HepG2 (cell line): ENCODE measurements at regions not wholly inside any gene's neighbourhood (a gene's known extent, or its start where the extent isn't known, plus 50 kb on each side); places are given as distances from the start of the nearest gene placed in this dataset.

Experiments used
- ATAC-seq: fragments of 200-7000 bp; cut with Tn5 transposase; 3 replicates; pipeline ENCODE4 v1.9.1; 2020; ENCODE audit warnings: mild to moderate bottlenecking, moderate library complexity
- BruUV-seq: library from RNA; stranded (reverse); fragments of 400-500 nt; replicated peaks from 2 replicates; lab custom pipeline; 2021; lab: Mats Ljungman, UMichigan
- CTCF ChIA-PET: fragments of 300-600 bp; formaldehyde crosslinking; extraction: SDS; loops from one replicate; lab custom pipeline; 2021; ENCODE audit warnings: low total read pairs, inconsistent platforms, low intra/inter-chr PET ratio; lab: Yijun Ruan, JAX
- POLR2A ChIA-PET: fragments of 350-600 bp; sonication (Branson Sonifier 250); formaldehyde crosslinking; loops from one replicate; lab custom pipeline; 2020; ENCODE audit warnings: antibody characterized with exemption, inconsistent platforms; lab: Yijun Ruan, JAX
- DNase-seq: peaks from one replicate; pipeline ENCODE4 v3.0.0-alpha.2; 2015; ENCODE audit warnings: low spot score
- FAIRE-seq: peaks from 3 replicates; lab custom pipeline; 2011; peaks lifted over from hg19 to GRCh38; lab: Jason Lieb, UNC
- H2AFZ ChIP-seq: one replicate; pipeline ENCODE4 v1.6.1; 2011; ENCODE audit warnings: low read length, inconsistent platforms
- H3K27ac ChIP-seq: fragments of 300-600 bp; 3 replicates; pipeline ENCODE4 v1.8.0; 2011; ENCODE audit warnings: mixed run types, mild to moderate bottlenecking, mixed read lengths, low read length, inconsistent platforms; ENCODE audit not compliant: insufficient read depth; ENCODE audit errors: extremely low read length
- H3K27me3 ChIP-seq, 2 experiments: fragments of 200-600 bp in 1 of 2; 2 replicates in 1 of 2; 3 replicates in 1 of 2; pipeline versions ENCODE4 v1.6.0 to v1.8.0; 2011; ENCODE audit warnings: low read length in 2 of 2, mild to moderate bottlenecking in 2 of 2, moderate library complexity in 2 of 2, inconsistent platforms in 1 of 2; ENCODE audit not compliant: insufficient read depth in 2 of 2, control insufficient read depth in 1 of 2
- H3K36me3 ChIP-seq, 2 experiments: fragments of 200-600 bp in 1 of 2; replicated peaks in 1 of 2; 2 replicates in 1 of 2; 3 replicates in 1 of 2; pipeline versions ENCODE4 v1.5.1 to v1.8.0; 2011; ENCODE audit warnings: low read length in 2 of 2, inconsistent platforms in 1 of 2; ENCODE audit not compliant: insufficient read depth in 2 of 2, control insufficient read depth in 1 of 2
- H3K4me1 ChIP-seq: 2 replicates; pipeline ENCODE4 v1.5.1; 2012; ENCODE audit warnings: low read length, inconsistent platforms; ENCODE audit not compliant: insufficient read depth
- H3K4me2 ChIP-seq: 2 replicates; pipeline ENCODE4 v1.6.0; 2011; ENCODE audit warnings: low read depth, low read length, inconsistent platforms
- H3K4me3 ChIP-seq, 3 experiments: fragments of 200-600 bp in 1 of 3; sonication (generic), shearing (Covaris generic) in 1 of 3; replicated peaks in 1 of 3; 2 replicates each; pipeline ENCODE4 v1.5.1; 2011 to 2016; ENCODE audit warnings: low read length in 3 of 3, inconsistent platforms in 2 of 3, low read depth in 2 of 3, mild to moderate bottlenecking in 2 of 3, control low read depth in 1 of 3, mixed read lengths in 1 of 3; ENCODE audit not compliant: insufficient read depth in 1 of 3
- H3K79me2 ChIP-seq: one replicate; pipeline ENCODE4 v1.6.1; 2011; ENCODE audit warnings: low read length, inconsistent platforms; ENCODE audit not compliant: insufficient read depth
- H3K9ac ChIP-seq: 2 replicates; pipeline ENCODE4 v1.6.0; 2011; ENCODE audit warnings: mild to moderate bottlenecking, low read depth, low read length, inconsistent platforms; ENCODE audit not compliant: insufficient read depth
- H3K9me3 ChIP-seq: 2 replicates; pipeline ENCODE4 v1.5.1; 2012; ENCODE audit warnings: mild to moderate bottlenecking, low read length
- H4K20me1 ChIP-seq: 2 replicates; pipeline ENCODE4 v1.6.0; 2011; ENCODE audit warnings: inconsistent platforms, mild to moderate bottlenecking, low read length, moderate library complexity; ENCODE audit not compliant: insufficient read depth
- DMTF1 ChIP-seq: sonication (generic); formaldehyde crosslinking; IDR thresholded peaks from 2 replicates; pipeline ENCODE4 v1.4.0; 2020; ENCODE audit warnings: mild to moderate bottlenecking, missing genetic modification reagents
- HNF4G ChIP-seq, 2 experiments: sonication (generic) in 1 of 2; formaldehyde crosslinking in 1 of 2; IDR thresholded peaks; 2 replicates each; pipeline versions ENCODE4 v1.4.0 to v1.6.1; 2011 to 2020; ENCODE audit warnings: borderline replicate concordance in 2 of 2, low read depth in 2 of 2, mild to moderate bottlenecking in 2 of 2, low read length in 1 of 2, missing genetic modification reagents in 1 of 2, moderate library complexity in 1 of 2
- HNRNPLL ChIP-seq: fragments of 200-400 bp; formaldehyde crosslinking; IDR thresholded peaks from 2 replicates; pipeline ENCODE4 v1.6.1; 2017; ENCODE audit warnings: mild to moderate bottlenecking, low read depth, low read length; ENCODE audit not compliant: poor library complexity, severe bottlenecking
- POLR2AphosphoS2 ChIP-seq: IDR thresholded peaks from 2 replicates; pipeline ENCODE4 v1.6.1; 2011; ENCODE audit warnings: low read depth, low read length, improper control_type of control experiment
- SMARCE1 ChIP-seq: fragments of 450-650 bp; IDR thresholded peaks from 2 replicates; pipeline ENCODE4 v1.6.1; 2017; ENCODE audit warnings: borderline replicate concordance
- SMC3 ChIP-seq: IDR thresholded peaks from 2 replicates; pipeline ENCODE4 v1.6.1; 2011; ENCODE audit warnings: low read length, improper control_type of control experiment
- TCF7 ChIP-seq: sonication (generic); IDR thresholded peaks from 2 replicates; pipeline ENCODE4 v1.6.1; 2016; ENCODE audit warnings: antibody characterized with exemption, low read depth
- ZNF121 ChIP-seq: sonication (generic); formaldehyde crosslinking; IDR thresholded peaks from 2 replicates; pipeline ENCODE4 v1.5.0; 2020; ENCODE audit warnings: mild to moderate bottlenecking, missing genetic modification reagents
- ZNF225 ChIP-seq: sonication (generic); formaldehyde crosslinking; IDR thresholded peaks from 2 replicates; pipeline ENCODE4 v1.4.0; 2020; ENCODE audit warnings: mild to moderate bottlenecking, missing genetic modification reagents
- ZNF7 ChIP-seq: IDR thresholded peaks from 2 replicates; pipeline ENCODE4 v1.6.1; 2016; ENCODE audit warnings: missing biosample characterization, missing genetic modification reagents
- ZNF773 ChIP-seq: sonication (generic); formaldehyde crosslinking; IDR thresholded peaks from 2 replicates; pipeline ENCODE4 v1.4.0; 2020; ENCODE audit warnings: missing genetic modification reagents, borderline replicate concordance
- ZSCAN22 ChIP-seq: sonication (generic); formaldehyde crosslinking; IDR thresholded peaks from 2 replicates; pipeline ENCODE4 v1.4.0; 2020; ENCODE audit warnings: mild to moderate bottlenecking, missing genetic modification reagents
- WGBS: methylation state at CpG from one replicate; pipeline ENCODE4 v1.1.6; 2017; ENCODE audit warnings: low lambda C conversion rate; 5-methylcytosine and 5-hydroxymethylcytosine counted together
- in situ Hi-C: cut with HindIII; loops from 2 replicates; pipeline ENCODE4 v1.10.0; 2017; ENCODE audit warnings: low pct_unique_long_range_greater_than_20kb; ENCODE audit not compliant: extremely low pct_ligation_motif_present
- intact Hi-C: fragments of 100-400 bp; cut with micrococcal nuclease; formaldehyde crosslinking; loops from one replicate; pipeline ENCODE4 v1.10.0; 2022; ENCODE audit not compliant: unreplicated experiment
- TF ChIP-seq, protein P1 (sequence below): sonication (generic); formaldehyde crosslinking; IDR thresholded peaks from 2 replicates; pipeline ENCODE4 v1.4.0; 2020; ENCODE audit warnings: low read depth, mild to moderate bottlenecking, missing genetic modification reagents
- TF ChIP-seq, protein P2 (sequence below): sonication (generic); formaldehyde crosslinking; IDR thresholded peaks from 2 replicates; pipeline ENCODE4 v1.8.0; 2022; ENCODE audit warnings: mild to moderate bottlenecking, missing genetic modification reagents
- TF ChIP-seq, protein P3 (sequence below): sonication (generic); formaldehyde crosslinking; IDR thresholded peaks from 2 replicates; pipeline ENCODE4 v1.5.0; 2020; ENCODE audit warnings: missing genetic modification reagents

- TF ChIP-seq ZNF773 (CRISPR knock-in tag) (no peak), ZSCAN22 (no peak), ZNF7 (CRISPR knock-in tag) (no peak), HNF4G (IDR thresholded peaks at IDR 0.05; ENCODE audit: borderline replicate concordance, low read depth, low read length) (no peak), HNF4G (CRISPR knock-in tag; IDR thresholded peaks at IDR 0.05; ENCODE audit: borderline replicate concordance, low read depth) (no peak), ZNF225 (CRISPR knock-in tag) (no peak)
- TF ChIP-seq, protein P1, sequence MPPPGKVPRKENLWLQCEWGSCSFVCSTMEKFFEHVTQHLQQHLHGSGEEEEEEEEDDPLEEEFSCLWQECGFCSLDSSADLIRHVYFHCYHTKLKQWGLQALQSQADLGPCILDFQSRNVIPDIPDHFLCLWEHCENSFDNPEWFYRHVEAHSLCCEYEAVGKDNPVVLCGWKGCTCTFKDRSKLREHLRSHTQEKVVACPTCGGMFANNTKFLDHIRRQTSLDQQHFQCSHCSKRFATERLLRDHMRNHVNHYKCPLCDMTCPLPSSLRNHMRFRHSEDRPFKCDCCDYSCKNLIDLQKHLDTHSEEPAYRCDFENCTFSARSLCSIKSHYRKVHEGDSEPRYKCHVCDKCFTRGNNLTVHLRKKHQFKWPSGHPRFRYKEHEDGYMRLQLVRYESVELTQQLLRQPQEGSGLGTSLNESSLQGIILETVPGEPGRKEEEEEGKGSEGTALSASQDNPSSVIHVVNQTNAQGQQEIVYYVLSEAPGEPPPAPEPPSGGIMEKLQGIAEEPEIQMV (CRISPR knock-in tag): no peak
These were observed 111.6 kb downstream of the FAM53A start (continued) for GRCh38 chr4:1572521-1572920.

DNA sequence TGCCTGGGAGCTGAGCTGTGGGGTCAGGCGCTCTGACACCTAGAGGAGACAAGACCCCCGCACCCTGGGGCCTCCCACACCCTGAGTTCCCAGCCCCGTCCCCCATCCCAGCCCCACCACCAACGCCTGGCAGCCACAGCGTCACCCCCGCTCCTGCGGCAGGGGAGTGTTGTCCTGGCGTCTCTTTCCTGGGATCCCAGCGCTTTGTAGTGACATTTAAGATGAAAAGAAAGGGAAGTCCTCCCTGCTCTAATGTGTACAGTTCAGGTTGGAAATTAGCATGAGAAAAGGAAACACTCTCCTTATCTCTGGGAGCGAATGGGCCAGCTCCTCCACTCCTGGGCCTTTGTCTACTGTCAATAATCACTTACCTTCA, 112.1 kb downstream of the FAM53A start:
- H3K36me3 ChIP-seq: no peaks in the 10 kb centered on the region
- H3K27me3 ChIP-seq: peaks cover 23 to 73% of the 10 kb centered on the region in 2 experiments; a peak in 4 of 5 replicates
- H3K4me1 ChIP-seq: peaks cover 9% of the 10 kb centered on the region; the same call in 1 of the 2 replicates
- H3K9me3 ChIP-seq: no peaks in the 10 kb centered on the region
- in situ Hi-C loops: no loop called here
- no peaks in the 10 kb centered on the region for H4K20me1 ChIP-seq
- WGBS: 43% methylated on average over 5 of the region's 10 CpGs
- BruUV-seq: no TSS peak
- H3K9ac ChIP-seq: no peak overlapping the region
- FAIRE-seq: no peak
- no peak for ATAC-seq
- no peak overlapping the region for H2AFZ ChIP-seq
- intact Hi-C loops: no loop called here
- no peak for DNase-seq
- TF ChIP-seq, protein P2, sequence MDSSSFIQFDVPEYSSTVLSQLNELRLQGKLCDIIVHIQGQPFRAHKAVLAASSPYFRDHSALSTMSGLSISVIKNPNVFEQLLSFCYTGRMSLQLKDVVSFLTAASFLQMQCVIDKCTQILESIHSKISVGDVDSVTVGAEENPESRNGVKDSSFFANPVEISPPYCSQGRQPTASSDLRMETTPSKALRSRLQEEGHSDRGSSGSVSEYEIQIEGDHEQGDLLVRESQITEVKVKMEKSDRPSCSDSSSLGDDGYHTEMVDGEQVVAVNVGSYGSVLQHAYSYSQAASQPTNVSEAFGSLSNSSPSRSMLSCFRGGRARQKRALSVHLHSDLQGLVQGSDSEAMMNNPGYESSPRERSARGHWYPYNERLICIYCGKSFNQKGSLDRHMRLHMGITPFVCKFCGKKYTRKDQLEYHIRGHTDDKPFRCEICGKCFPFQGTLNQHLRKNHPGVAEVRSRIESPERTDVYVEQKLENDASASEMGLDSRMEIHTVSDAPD (CRISPR knock-in tag): no peak
- TF ChIP-seq SMC3: no peak
- TF ChIP-seq TCF7: no peak
- TF ChIP-seq ZNF121: no peak
- no peak for TF ChIP-seq HNRNPLL
- no peak for TF ChIP-seq SMARCE1
- no peak for TF ChIP-seq POLR2AphosphoS2
- TF ChIP-seq DMTF1: no peak
- TF ChIP-seq, protein P3, sequence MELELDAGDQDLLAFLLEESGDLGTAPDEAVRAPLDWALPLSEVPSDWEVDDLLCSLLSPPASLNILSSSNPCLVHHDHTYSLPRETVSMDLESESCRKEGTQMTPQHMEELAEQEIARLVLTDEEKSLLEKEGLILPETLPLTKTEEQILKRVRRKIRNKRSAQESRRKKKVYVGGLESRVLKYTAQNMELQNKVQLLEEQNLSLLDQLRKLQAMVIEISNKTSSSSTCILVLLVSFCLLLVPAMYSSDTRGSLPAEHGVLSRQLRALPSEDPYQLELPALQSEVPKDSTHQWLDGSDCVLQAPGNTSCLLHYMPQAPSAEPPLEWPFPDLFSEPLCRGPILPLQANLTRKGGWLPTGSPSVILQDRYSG (CRISPR knock-in tag): no peak
- no peaks in the 10 kb centered on the region for H3K79me2 ChIP-seq
- H3K4me3 ChIP-seq: no peak overlapping the region
- H3K27ac ChIP-seq: no peak overlapping the region
- H3K4me2 ChIP-seq: no peak overlapping the region
- ChIA-PET CTCF (no interaction called here), POLR2A (no interaction called here)
